IPS-15b (cell line): ENCODE measurements at regions not wholly inside any gene's neighbourhood (a gene's known extent, or its start where the extent isn't known, plus 50 kb on each side); places are given as distances from the start of the nearest gene placed in this dataset.
"Not testable (repeated sequence)": the region's sequence is repeated elsewhere in the genome, so short reads cannot be mapped to it uniquely, and the experiment has no call there.

Experiments used
- H3K27me3 ChIP-seq: one replicate; pipeline ENCODE4 v1.6.1; 2013; ENCODE audit warnings: low read length; ENCODE audit not compliant: control insufficient read depth, insufficient read depth
- H3K36me3 ChIP-seq: one replicate; pipeline ENCODE4 v1.6.1; 2013; ENCODE audit warnings: low read length; ENCODE audit not compliant: control insufficient read depth, insufficient read depth
- H3K4me1 ChIP-seq: one replicate; pipeline ENCODE4 v1.6.1; 2013; ENCODE audit warnings: mild to moderate bottlenecking, low read length; ENCODE audit not compliant: control insufficient read depth, insufficient read depth
- H3K4me3 ChIP-seq: one replicate; pipeline ENCODE4 v1.5.1; 2013; ENCODE audit warnings: low read depth, low read length
- H3K9ac ChIP-seq: one replicate; pipeline ENCODE4 v1.6.1; 2013; ENCODE audit warnings: low read depth, mild to moderate bottlenecking, low read length
- H3K9me3 ChIP-seq: one replicate; pipeline ENCODE4 v1.6.1; 2013; ENCODE audit warnings: mild to moderate bottlenecking, low read length; ENCODE audit not compliant: control insufficient read depth, insufficient read depth

DNA sequence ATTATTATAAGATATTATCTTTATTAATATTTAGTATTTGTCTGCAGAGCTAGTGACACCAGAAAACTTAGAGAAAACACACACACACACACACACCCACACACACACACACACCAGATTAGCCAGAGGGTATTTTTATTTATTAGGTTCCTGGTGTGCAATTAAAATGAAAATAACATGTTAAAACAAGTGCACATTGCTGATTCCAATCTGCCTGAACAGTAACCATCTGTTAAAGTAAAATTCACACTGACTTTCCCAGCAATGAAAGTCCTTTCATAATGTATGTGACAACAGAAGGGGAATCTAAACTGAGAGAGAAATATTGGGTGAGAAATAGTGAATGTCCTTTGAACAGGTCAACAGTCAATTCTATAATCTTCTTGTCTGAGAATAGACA is 2323.5 kb upstream of the ACO1 start:
- Histone ChIP-seq H3K27me3 (no peaks in the 10 kb centered on the region), H3K4me1 (no peaks in the 10 kb centered on the region), H3K9ac (no peak overlapping the region), H3K36me3 (no peaks in the 10 kb centered on the region), H3K9me3 (no peaks in the 10 kb centered on the region), H3K4me3 (no peak overlapping the region)

GRCh38 chr9:30065888-30066287 is 2318.6 kb upstream of the ACO1 start:
- H3K9me3 ChIP-seq = no peaks in the 10 kb centered on the region
- no peaks in the 10 kb centered on the region for H3K4me1 ChIP-seq
- no peaks in the 10 kb centered on the region for H3K36me3 ChIP-seq
- no peak overlapping the region for H3K4me3 ChIP-seq
- H3K9ac ChIP-seq = no peak overlapping the region
- no peaks in the 10 kb centered on the region for H3K27me3 ChIP-seq

- not testable (repeated sequence) for H3K27me3 ChIP-seq, H3K9me3 ChIP-seq
Measured at GRCh38 chr9:30069236-30069635, 2315.2 kb upstream of the ACO1 start.

DNA sequence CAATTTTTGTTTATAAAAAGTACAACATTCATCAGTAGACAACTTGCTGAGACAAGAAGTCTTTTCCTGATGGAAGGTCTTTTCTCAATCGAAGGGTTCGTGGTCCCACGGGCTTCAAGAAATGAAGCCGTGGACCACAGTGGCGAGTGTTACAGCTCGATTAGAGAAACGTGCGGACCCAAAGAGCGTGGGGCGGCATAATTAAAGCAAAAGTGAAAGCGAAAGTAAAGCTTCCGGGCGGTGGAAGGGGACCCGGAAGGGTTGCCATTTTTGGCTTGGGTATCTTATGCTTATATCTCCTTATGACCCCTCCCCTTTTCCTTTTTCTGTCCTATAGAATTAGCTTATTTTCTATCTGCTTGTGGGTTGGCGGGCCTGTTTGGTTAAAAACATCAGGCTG is 2309.4 kb upstream of the ACO1 start:
- H3K9ac ChIP-seq = no peak overlapping the region
- H3K36me3 ChIP-seq = no peaks in the 10 kb centered on the region
- no peaks in the 10 kb centered on the region for H3K9me3 ChIP-seq
- no peak overlapping the region for H3K4me3 ChIP-seq
- no peaks in the 10 kb centered on the region for H3K4me1 ChIP-seq
- no peaks in the 10 kb centered on the region for H3K27me3 ChIP-seq

More at GRCh38 chr9:30069236-30069635, 2315.2 kb upstream of the ACO1 start:
- not testable (repeated sequence) for H3K9ac ChIP-seq, H3K4me3 ChIP-seq, H3K4me1 ChIP-seq, H3K36me3 ChIP-seq

GRCh38 chr9:30075451-30076199 is 2308.8 kb upstream of the ACO1 start:
- H3K4me1 ChIP-seq = no peaks in the 10 kb centered on the region
- no peaks in the 10 kb centered on the region for H3K36me3 ChIP-seq
- no peak overlapping the region for H3K4me3 ChIP-seq
- no peaks in the 10 kb centered on the region for H3K27me3 ChIP-seq
- no peaks in the 10 kb centered on the region for H3K9me3 ChIP-seq
- H3K9ac ChIP-seq = no peak overlapping the region

- no peaks in the 10 kb centered on the region for H3K27me3 ChIP-seq
- no peaks in the 10 kb centered on the region for H3K9me3 ChIP-seq
- no peak overlapping the region for H3K4me3 ChIP-seq
- no peak overlapping the region for H3K9ac ChIP-seq
- H3K4me1 ChIP-seq = no peaks in the 10 kb centered on the region
- H3K36me3 ChIP-seq = no peaks in the 10 kb centered on the region
Measured at GRCh38 chr9:30078195-30078594, 2306.2 kb upstream of the ACO1 start.

DNA sequence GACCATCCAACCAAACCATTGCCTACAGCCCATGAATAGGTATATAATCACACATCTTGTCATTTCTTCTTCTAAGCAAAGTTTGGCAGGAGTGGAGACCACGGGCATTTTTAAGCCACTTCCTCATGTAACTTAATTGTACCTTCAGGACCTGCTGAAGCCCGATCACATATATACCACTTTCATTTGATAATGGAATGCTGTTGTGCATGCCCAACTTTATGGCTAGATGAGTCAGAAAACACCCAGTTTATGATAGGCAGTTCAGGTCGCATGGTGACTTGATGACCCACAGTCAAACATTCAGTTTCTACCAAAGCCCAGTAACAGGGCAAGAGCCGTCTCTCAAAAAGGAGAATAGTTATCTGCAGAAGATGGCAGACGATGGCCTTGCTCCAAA is 2295.0 kb upstream of the ACO1 start:
- no peaks in the 10 kb centered on the region for H3K36me3 ChIP-seq
- no peak overlapping the region for H3K9ac ChIP-seq
- H3K9me3 ChIP-seq = no peaks in the 10 kb centered on the region
- no peaks in the 10 kb centered on the region for H3K27me3 ChIP-seq
- H3K4me1 ChIP-seq = no peaks in the 10 kb centered on the region
- no peak overlapping the region for H3K4me3 ChIP-seq

- Histone ChIP-seq H3K4me1 (no peaks in the 10 kb centered on the region), H3K9me3 (peaks cover 3% of the 10 kb centered on the region), H3K9ac (no peak overlapping the region), H3K27me3 (no peaks in the 10 kb centered on the region), H3K36me3 (no peaks in the 10 kb centered on the region), H3K4me3 (no peak overlapping the region)
Measured at GRCh38 chr9:30103647-30104394, 2280.6 kb upstream of the ACO1 start.

DNA sequence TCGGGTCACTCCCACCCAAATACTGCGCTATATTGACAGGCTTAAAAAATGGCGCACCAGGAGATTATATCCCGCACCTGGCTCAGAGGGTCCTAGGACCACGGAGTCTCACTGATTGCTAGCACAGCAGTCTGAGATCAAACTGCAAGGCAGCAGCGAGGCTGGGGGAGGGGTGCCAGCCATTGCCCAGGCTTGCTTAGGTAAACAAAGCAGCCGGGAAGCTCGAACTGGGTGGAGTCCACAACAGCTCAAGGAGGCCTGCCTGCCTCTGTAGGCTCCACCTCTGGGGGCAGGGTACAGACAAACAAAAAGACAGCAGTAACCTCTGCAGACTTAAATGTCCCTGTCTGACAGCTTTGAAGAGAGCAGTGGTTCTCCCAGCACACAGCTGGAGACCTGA is 2277.3 kb upstream of the ACO1 start:
- H3K27me3 ChIP-seq, H3K9me3 ChIP-seq, H3K36me3 ChIP-seq, H3K4me1 ChIP-seq, H3K4me3 ChIP-seq, H3K9ac ChIP-seq: not testable (repeated sequence)

- H3K27me3 ChIP-seq = no peaks in the 10 kb centered on the region
- no peaks in the 10 kb centered on the region for H3K36me3 ChIP-seq
- H3K9ac ChIP-seq = no peak overlapping the region
- peaks cover 8% of the 10 kb centered on the region for H3K4me1 ChIP-seq
- H3K9me3 ChIP-seq = no peaks in the 10 kb centered on the region
- H3K4me3 ChIP-seq = no peak overlapping the region
Measured at GRCh38 chr9:30116673-30117217, 2267.7 kb upstream of the ACO1 start.

DNA sequence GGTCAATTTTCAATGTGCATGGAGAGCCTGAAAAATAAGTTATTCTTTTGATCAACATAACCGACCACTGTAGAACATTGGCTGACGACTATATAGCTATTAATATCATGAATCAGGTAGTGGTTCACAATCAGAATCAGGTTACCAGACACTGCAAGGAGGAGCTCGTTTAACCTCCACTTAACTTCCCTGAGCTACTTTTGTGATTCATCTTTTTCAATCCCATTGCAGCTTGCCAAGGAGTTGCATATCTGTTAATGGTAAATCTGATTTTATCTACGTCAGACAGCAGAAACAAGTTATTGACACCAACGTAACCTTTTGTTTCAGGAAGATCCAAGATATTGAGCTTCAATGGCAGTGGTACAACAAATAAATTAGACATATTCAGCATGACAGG is 2263.8 kb upstream of the ACO1 start:
- no peaks in the 10 kb centered on the region for H3K9me3 ChIP-seq
- H3K4me3 ChIP-seq = no peak overlapping the region
- H3K27me3 ChIP-seq = no peaks in the 10 kb centered on the region
- H3K9ac ChIP-seq = no peak overlapping the region
- no peaks in the 10 kb centered on the region for H3K36me3 ChIP-seq
- peaks cover 8% of the 10 kb centered on the region for H3K4me1 ChIP-seq

- H3K27me3 ChIP-seq = no peaks in the 10 kb centered on the region
- no peak overlapping the region for H3K9ac ChIP-seq
- H3K4me1 ChIP-seq = peaks cover 8% of the 10 kb centered on the region
- no peaks in the 10 kb centered on the region for H3K36me3 ChIP-seq
- no peak overlapping the region for H3K4me3 ChIP-seq
- H3K9me3 ChIP-seq = no peaks in the 10 kb centered on the region
Measured at GRCh38 chr9:30121611-30122010, 2262.8 kb upstream of the ACO1 start.
